GM19099 (cell line): ENCODE measurements at regions not wholly inside any gene's neighbourhood (a gene's known extent, or its start where the extent isn't known, plus 50 kb on each side); places are given as distances from the start of the nearest gene placed in this dataset.

Experiments used
- POLR2A ChIP-seq: IDR thresholded peaks from 3 replicates; pipeline ENCODE4 v1.6.1; 2011; ENCODE audit warnings: low read depth; ENCODE audit not compliant: insufficient read length; ENCODE audit errors: extremely low read depth

DNA sequence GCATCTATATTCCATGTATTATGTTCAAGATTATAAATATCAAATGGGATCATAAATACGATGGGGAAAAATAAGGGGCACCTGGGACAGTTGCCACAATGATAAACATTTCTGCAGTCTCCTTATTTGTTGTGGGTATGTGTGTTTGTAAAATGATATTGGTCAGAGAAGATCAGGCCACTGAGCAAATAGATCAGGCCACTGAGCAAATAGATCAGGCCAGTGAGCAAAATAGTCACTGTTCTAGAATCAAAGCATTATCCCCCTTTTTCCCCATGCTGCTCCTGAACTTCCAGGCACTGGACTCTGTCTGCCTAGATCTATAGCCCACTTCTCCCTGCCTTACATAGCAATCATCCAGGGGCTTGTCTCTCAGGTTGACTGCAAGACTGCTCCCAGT lies 599.8 kb upstream of the USP24 start:
- TF ChIP-seq POLR2A, result no peak

- no peak for TF ChIP-seq POLR2A
Measured at GRCh38 chr1:55813618-55814017, 598.5 kb upstream of the USP24 start.

- no peak for TF ChIP-seq POLR2A
Measured at GRCh38 chr1:55812281-55812680, 597.1 kb upstream of the USP24 start.

GRCh38 chr1:55808263-55808662 lies 593.1 kb upstream of the USP24 start:
- no peak for TF ChIP-seq POLR2A

DNA sequence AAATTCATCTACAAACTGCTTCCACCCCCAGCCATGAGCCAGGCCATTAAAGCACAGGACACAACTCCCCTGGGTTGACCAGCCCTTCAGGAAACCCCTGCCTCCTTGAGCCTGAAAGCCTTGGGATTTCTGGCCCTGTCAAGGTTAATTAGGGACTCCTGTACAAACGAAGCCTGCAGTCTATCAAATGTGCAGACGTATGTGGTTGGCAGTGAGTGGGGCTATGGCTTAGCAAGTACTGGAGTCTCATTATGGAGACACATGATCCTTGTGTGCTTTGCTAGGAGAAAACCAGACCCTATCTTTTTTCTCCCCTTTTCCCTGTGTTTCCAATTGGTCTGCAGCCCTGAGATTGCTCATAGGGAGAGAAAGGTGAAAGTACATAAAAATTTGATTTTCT lies 588.3 kb upstream of the USP24 start:
- no peak for TF ChIP-seq POLR2A

- no peak for TF ChIP-seq POLR2A
Measured at GRCh38 chr1:55801481-55801880, 586.3 kb upstream of the USP24 start.

DNA sequence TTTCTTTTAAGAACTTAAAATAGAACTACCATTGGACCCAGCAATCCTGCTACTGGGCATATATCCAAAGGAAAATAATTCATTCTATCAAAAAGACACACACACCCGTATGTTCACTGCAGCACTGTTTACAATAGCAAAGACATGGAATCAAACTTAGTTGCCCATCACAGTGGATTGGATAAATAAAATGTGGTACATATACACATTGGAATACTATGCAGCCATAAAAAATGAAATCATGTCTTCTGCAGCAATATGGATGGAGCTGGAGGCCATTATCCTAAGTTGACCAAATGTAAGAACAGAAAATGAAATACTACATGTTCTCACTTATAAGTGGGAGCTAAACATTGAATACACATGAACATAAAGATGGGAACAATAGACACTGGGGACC lies 585.3 kb upstream of the USP24 start:
- no peak for TF ChIP-seq POLR2A

DNA sequence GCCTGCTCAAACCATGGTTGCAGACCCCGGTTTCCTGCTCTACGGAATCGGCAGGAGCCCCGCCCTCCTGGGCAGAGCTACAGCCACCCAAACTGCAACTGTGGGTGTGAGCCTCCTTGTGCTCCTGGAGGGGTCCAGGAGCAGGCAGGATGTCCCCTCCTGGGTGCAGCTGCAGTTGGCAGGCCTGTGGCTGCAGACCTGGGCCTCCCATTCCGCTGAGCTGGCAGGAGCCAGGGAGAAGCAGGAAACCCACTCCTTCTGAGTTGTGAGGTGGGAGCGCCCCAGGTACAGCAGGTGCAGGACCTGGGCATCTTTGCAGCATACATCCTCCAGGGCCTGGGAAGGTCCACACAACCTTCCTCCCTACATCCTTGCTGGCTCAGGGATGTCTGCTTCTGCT lies 578.7 kb upstream of the USP24 start:
- TF ChIP-seq POLR2A, result no peak

- TF ChIP-seq POLR2A, result no peak
Measured at GRCh38 chr1:55792870-55793269, 577.7 kb upstream of the USP24 start.

GRCh38 chr1:55789466-55789865 lies 574.3 kb upstream of the USP24 start:
- TF ChIP-seq POLR2A, result no peak

GRCh38 chr1:55786396-55786795 lies 571.2 kb upstream of the USP24 start:
- no peak for TF ChIP-seq POLR2A

- TF ChIP-seq POLR2A, result no peak
Measured at GRCh38 chr1:55781944-55782482, 566.8 kb upstream of the USP24 start.

GRCh38 chr1:55781003-55781402 lies 565.8 kb upstream of the USP24 start:
- no peak for TF ChIP-seq POLR2A

- no peak for TF ChIP-seq POLR2A
Measured at GRCh38 chr1:55777545-55777944, 562.4 kb upstream of the USP24 start.

DNA sequence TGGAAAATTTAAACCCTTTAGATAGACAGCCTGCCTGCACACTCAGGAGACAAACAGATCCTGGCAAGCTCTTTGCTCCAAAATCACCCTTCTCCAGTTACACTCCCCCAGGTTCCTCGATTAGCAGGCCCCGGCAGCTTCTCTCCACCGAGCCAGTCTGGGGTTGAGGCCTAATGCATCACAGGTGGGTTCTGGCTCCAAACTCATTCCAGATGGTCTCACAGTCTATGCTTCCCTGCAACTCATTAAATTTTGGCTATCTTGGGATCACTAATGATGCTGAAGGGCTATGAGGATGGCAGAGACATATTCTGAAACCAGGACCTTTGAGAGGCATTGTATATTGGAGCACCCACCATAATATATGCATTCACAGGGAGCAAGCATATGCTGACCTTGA lies 559.8 kb upstream of the USP24 start:
- TF ChIP-seq POLR2A, result no peak

- no peak for TF ChIP-seq POLR2A
Measured at GRCh38 chr1:55774446-55774845, 559.3 kb upstream of the USP24 start.

- TF ChIP-seq POLR2A, result no peak
Measured at GRCh38 chr1:55773211-55773940, 558.2 kb upstream of the USP24 start.

DNA sequence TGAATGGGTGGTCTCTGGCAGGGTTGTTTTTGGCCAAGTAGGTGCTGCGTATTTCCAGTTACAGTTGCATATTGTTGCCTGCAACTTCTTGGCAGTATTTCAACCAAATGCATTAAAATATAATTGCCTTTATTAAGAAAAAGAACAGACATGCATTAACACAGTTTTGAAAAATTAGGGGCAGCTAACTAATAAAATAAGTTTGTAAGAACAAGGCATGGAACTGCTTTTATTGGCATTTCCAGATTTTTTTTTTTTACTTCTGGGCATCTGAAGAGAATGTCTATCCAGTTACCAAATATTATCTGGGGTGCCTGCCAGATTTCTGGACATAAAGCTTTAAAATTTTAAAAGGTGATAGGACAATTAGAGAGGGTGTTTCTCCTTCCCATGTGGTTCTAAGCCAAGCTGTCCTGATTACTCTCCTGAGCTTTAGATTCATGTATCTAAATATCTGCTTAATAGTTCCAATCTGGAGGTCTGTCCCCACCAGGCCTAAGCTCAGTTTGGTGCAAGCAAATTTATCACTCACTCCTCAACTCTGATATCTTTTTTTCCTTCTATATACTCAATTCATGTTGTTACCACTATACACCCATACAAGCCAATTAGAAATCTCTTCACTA lies 553.3 kb upstream of the USP24 start:
- no peak for TF ChIP-seq POLR2A
